Medulla oblongata (tissue), 1 donor: ENCODE measurements at regions not wholly inside any gene's neighbourhood (a gene's known extent, or its start where the extent isn't known, plus 50 kb on each side); places are given as distances from the start of the nearest gene placed in this dataset.
A peak's percentile ranks its signal among the peaks of the same experiment; 100 is the strongest.
"Not testable (repeated sequence)": the region's sequence is repeated elsewhere in the genome, so short reads cannot be mapped to it uniquely, and the experiment has no call there.

ENCODE experiments used
- DNase-seq: peaks from one replicate; pipeline ENCODE4 v3.0.0-alpha.2; 2015; ENCODE audit errors: extremely low spot score

GRCh38 chr3:6262010-6262409 is 598.9 kb upstream of the GRM7 start:
- no peak for DNase-seq

GRCh38 chr3:6264036-6264435 is 596.9 kb upstream of the GRM7 start:
- no peak for DNase-seq

- DNase-seq: no peak
Measured at GRCh38 chr3:6264906-6265305, 596.0 kb upstream of the GRM7 start.

- no peak for DNase-seq
Measured at GRCh38 chr3:6266135-6266534, 594.8 kb upstream of the GRM7 start.

GRCh38 chr3:6273878-6274277 is 587.0 kb upstream of the GRM7 start:
- no peak for DNase-seq

GRCh38 chr3:6281662-6282061 is 579.3 kb upstream of the GRM7 start:
- no peak for DNase-seq

GRCh38 chr3:6282918-6283317 is 578.0 kb upstream of the GRM7 start:
- DNase-seq: peak; percentile 22

GRCh38 chr3:6287088-6287875 is 573.6 kb upstream of the GRM7 start:
- no peak for DNase-seq

GRCh38 chr3:6301626-6302025 is 559.3 kb upstream of the GRM7 start:
- no peak for DNase-seq

- no peak for DNase-seq
Measured at GRCh38 chr3:6315906-6316305, 545.0 kb upstream of the GRM7 start.

- no peak for DNase-seq
Measured at GRCh38 chr3:6321999-6322398, 538.9 kb upstream of the GRM7 start.

GRCh38 chr3:6326771-6327170 is 534.1 kb upstream of the GRM7 start:
- no peak for DNase-seq

- DNase-seq: not testable (repeated sequence)
Measured at GRCh38 chr3:6340980-6341325, 520.0 kb upstream of the GRM7 start.

GRCh38 chr3:6351752-6352151 is 509.2 kb upstream of the GRM7 start:
- DNase-seq: no peak

GRCh38 chr3:6354653-6355052 is 506.3 kb upstream of the GRM7 start:
- DNase-seq: no peak

GRCh38 chr3:6362406-6362805 is 498.5 kb upstream of the GRM7 start:
- DNase-seq: no peak

- no peak for DNase-seq
Measured at GRCh38 chr3:6367171-6367570, 493.7 kb upstream of the GRM7 start.

GRCh38 chr3:6392123-6392522 is 468.8 kb upstream of the GRM7 start:
- DNase-seq: peak; percentile 6

- DNase-seq: no peak
Measured at GRCh38 chr3:6394944-6395343, 466.0 kb upstream of the GRM7 start.

GRCh38 chr3:6396631-6397030 is 464.3 kb upstream of the GRM7 start:
- peak; percentile 14 for DNase-seq

- not testable (repeated sequence) for DNase-seq
Measured at GRCh38 chr3:6402666-6403065, 458.2 kb upstream of the GRM7 start.

- not testable (repeated sequence) for DNase-seq
Measured at GRCh38 chr3:6406923-6407322, 454.0 kb upstream of the GRM7 start.

GRCh38 chr3:6416049-6416661 is 444.8 kb upstream of the GRM7 start:
- no peak for DNase-seq

GRCh38 chr3:6417174-6417573 is 443.7 kb upstream of the GRM7 start:
- DNase-seq: no peak
